HepG2 (cell line): ENCODE measurements at regions not wholly inside any gene's neighbourhood (a gene's known extent, or its start where the extent isn't known, plus 50 kb on each side); places are given as distances from the start of the nearest gene placed in this dataset.

Experiments
- ATAC-seq: fragments of 200-7000 bp; cut with Tn5 transposase; 3 replicates; pipeline ENCODE4 v1.9.1; 2020; ENCODE audit warnings: mild to moderate bottlenecking, moderate library complexity
- BruUV-seq: library from RNA; stranded (reverse); fragments of 400-500 nt; replicated peaks from 2 replicates; lab custom pipeline; 2021; lab: Mats Ljungman, UMichigan
- CTCF ChIA-PET: fragments of 300-600 bp; formaldehyde crosslinking; extraction: SDS; loops from one replicate; lab custom pipeline; 2021; ENCODE audit warnings: low total read pairs, inconsistent platforms, low intra/inter-chr PET ratio; lab: Yijun Ruan, JAX
- POLR2A ChIA-PET: fragments of 350-600 bp; sonication (Branson Sonifier 250); formaldehyde crosslinking; loops from one replicate; lab custom pipeline; 2020; ENCODE audit warnings: antibody characterized with exemption, inconsistent platforms; lab: Yijun Ruan, JAX
- DNase-seq: peaks from one replicate; pipeline ENCODE4 v3.0.0-alpha.2; 2015; ENCODE audit warnings: low spot score
- FAIRE-seq: peaks from 3 replicates; lab custom pipeline; 2011; peaks lifted over from hg19 to GRCh38; lab: Jason Lieb, UNC
- H2AFZ ChIP-seq: one replicate; pipeline ENCODE4 v1.6.1; 2011; ENCODE audit warnings: low read length, inconsistent platforms
- H3K27ac ChIP-seq: fragments of 300-600 bp; 3 replicates; pipeline ENCODE4 v1.8.0; 2011; ENCODE audit warnings: mixed run types, mild to moderate bottlenecking, mixed read lengths, low read length, inconsistent platforms; ENCODE audit not compliant: insufficient read depth; ENCODE audit errors: extremely low read length
- H3K27me3 ChIP-seq, 2 experiments: fragments of 200-600 bp in 1 of 2; 2 replicates in 1 of 2; 3 replicates in 1 of 2; pipeline versions ENCODE4 v1.6.0 to v1.8.0; 2011; ENCODE audit warnings: low read length in 2 of 2, mild to moderate bottlenecking in 2 of 2, moderate library complexity in 2 of 2, inconsistent platforms in 1 of 2; ENCODE audit not compliant: insufficient read depth in 2 of 2, control insufficient read depth in 1 of 2
- H3K36me3 ChIP-seq, 2 experiments: fragments of 200-600 bp in 1 of 2; replicated peaks in 1 of 2; 2 replicates in 1 of 2; 3 replicates in 1 of 2; pipeline versions ENCODE4 v1.5.1 to v1.8.0; 2011; ENCODE audit warnings: low read length in 2 of 2, inconsistent platforms in 1 of 2; ENCODE audit not compliant: insufficient read depth in 2 of 2, control insufficient read depth in 1 of 2
- H3K4me1 ChIP-seq: 2 replicates; pipeline ENCODE4 v1.5.1; 2012; ENCODE audit warnings: low read length, inconsistent platforms; ENCODE audit not compliant: insufficient read depth
- H3K4me2 ChIP-seq: 2 replicates; pipeline ENCODE4 v1.6.0; 2011; ENCODE audit warnings: low read depth, low read length, inconsistent platforms
- H3K4me3 ChIP-seq, 3 experiments: fragments of 200-600 bp in 1 of 3; sonication (generic), shearing (Covaris generic) in 1 of 3; replicated peaks in 1 of 3; 2 replicates each; pipeline ENCODE4 v1.5.1; 2011 to 2016; ENCODE audit warnings: low read length in 3 of 3, inconsistent platforms in 2 of 3, low read depth in 2 of 3, mild to moderate bottlenecking in 2 of 3, control low read depth in 1 of 3, mixed read lengths in 1 of 3; ENCODE audit not compliant: insufficient read depth in 1 of 3
- H3K79me2 ChIP-seq: one replicate; pipeline ENCODE4 v1.6.1; 2011; ENCODE audit warnings: low read length, inconsistent platforms; ENCODE audit not compliant: insufficient read depth
- H3K9ac ChIP-seq: 2 replicates; pipeline ENCODE4 v1.6.0; 2011; ENCODE audit warnings: mild to moderate bottlenecking, low read depth, low read length, inconsistent platforms; ENCODE audit not compliant: insufficient read depth
- H3K9me3 ChIP-seq: 2 replicates; pipeline ENCODE4 v1.5.1; 2012; ENCODE audit warnings: mild to moderate bottlenecking, low read length
- H4K20me1 ChIP-seq: 2 replicates; pipeline ENCODE4 v1.6.0; 2011; ENCODE audit warnings: inconsistent platforms, mild to moderate bottlenecking, low read length, moderate library complexity; ENCODE audit not compliant: insufficient read depth
- CBX1 ChIP-seq: IDR thresholded peaks from one replicate; pipeline ENCODE4 v1.6.1; 2016; ENCODE audit warnings: antibody characterized with exemption, low read depth
- EZH2 ChIP-seq: conservative IDR thresholded peaks from 2 replicates; pipeline ENCODE4 v1.6.1; 2012; ENCODE audit warnings: mild to moderate bottlenecking, low read depth, low read length, moderate library complexity
- FOXP1 ChIP-seq, 2 experiments: fragments of 450-650 bp in 1 of 2; IDR thresholded peaks; 2 replicates each; pipeline ENCODE4 v1.6.1; 2017 to 2018; ENCODE audit warnings: antibody characterized with exemption in 1 of 2
- KAT8 ChIP-seq: IDR thresholded peaks from 2 replicates; pipeline ENCODE4 v1.6.1; 2016; ENCODE audit warnings: missing genetic modification reagents, missing compliant biosample characterization
- MAFF ChIP-seq: IDR thresholded peaks from 2 replicates; pipeline ENCODE4 v1.6.1; 2011; ENCODE audit warnings: low read depth, low read length, improper control_type of control experiment
- MIER2 ChIP-seq: IDR thresholded peaks from 2 replicates; pipeline ENCODE4 v1.6.1; 2016; ENCODE audit warnings: missing biosample characterization, missing genetic modification reagents
- NFIB ChIP-seq: sonication (generic); formaldehyde crosslinking; IDR thresholded peaks from 2 replicates; pipeline ENCODE4 v1.9.0; 2021; ENCODE audit warnings: missing genetic modification reagents, mild to moderate bottlenecking, borderline replicate concordance
- POLR2AphosphoS2 ChIP-seq: IDR thresholded peaks from 2 replicates; pipeline ENCODE4 v1.6.1; 2011; ENCODE audit warnings: low read depth, low read length, improper control_type of control experiment
- SATB2 ChIP-seq: sonication (generic); formaldehyde crosslinking; IDR thresholded peaks from 2 replicates; pipeline ENCODE4 v1.5.0; 2020; ENCODE audit warnings: missing genetic modification reagents
- SPEN ChIP-seq: sonication (generic); formaldehyde crosslinking; IDR thresholded peaks from 2 replicates; pipeline ENCODE4 v1.5.1; 2020; ENCODE audit warnings: low read depth, mild to moderate bottlenecking, missing genetic modification reagents
- TAF1 ChIP-seq: sonication (generic); formaldehyde crosslinking; IDR thresholded peaks from 2 replicates; pipeline ENCODE4 v1.4.0; 2020; ENCODE audit warnings: missing genetic modification reagents
- TGIF2 ChIP-seq: IDR thresholded peaks from 2 replicates; pipeline ENCODE4 v1.6.1; 2016; ENCODE audit warnings: control low read depth, missing compliant biosample characterization
- ZBTB42 ChIP-seq: sonication (generic); formaldehyde crosslinking; IDR thresholded peaks from 2 replicates; pipeline ENCODE4 v1.5.0; 2020; ENCODE audit warnings: mild to moderate bottlenecking, missing genetic modification reagents
- ZFP1 ChIP-seq: IDR thresholded peaks from 2 replicates; pipeline ENCODE4 v1.6.1; 2016
- ZFP62 ChIP-seq: sonication (generic); formaldehyde crosslinking; IDR thresholded peaks from 2 replicates; pipeline ENCODE4 v1.4.0; 2020; ENCODE audit warnings: missing genetic modification reagents
- ZFX ChIP-seq: sonication (generic); formaldehyde crosslinking; IDR thresholded peaks from 2 replicates; pipeline ENCODE4 v1.4.0; 2020; ENCODE audit warnings: mild to moderate bottlenecking, low read depth, missing genetic modification reagents, moderate library complexity
- ZNF136 ChIP-seq: sonication (generic); formaldehyde crosslinking; IDR thresholded peaks from 2 replicates; pipeline ENCODE4 v1.8.1; 2022; ENCODE audit warnings: low read depth, mild to moderate bottlenecking, moderate library complexity, missing genetic modification reagents
- ZNF180 ChIP-seq: sonication (generic); formaldehyde crosslinking; IDR thresholded peaks from 2 replicates; pipeline ENCODE4 v1.4.0; 2020; ENCODE audit warnings: low read depth, missing genetic modification reagents, borderline replicate concordance
- ZNF292 ChIP-seq: sonication (generic); formaldehyde crosslinking; IDR thresholded peaks from 2 replicates; pipeline ENCODE4 v1.8.1; 2022; ENCODE audit warnings: mild to moderate bottlenecking, low read depth, missing genetic modification reagents, borderline replicate concordance
- ZNF33B ChIP-seq: sonication (generic); formaldehyde crosslinking; IDR thresholded peaks from 2 replicates; pipeline ENCODE4 v1.5.1; 2020; ENCODE audit warnings: mild to moderate bottlenecking, missing genetic modification reagents
- WGBS: methylation state at CpG from one replicate; pipeline ENCODE4 v1.1.6; 2017; ENCODE audit warnings: low lambda C conversion rate; 5-methylcytosine and 5-hydroxymethylcytosine counted together
- in situ Hi-C: cut with HindIII; loops from 2 replicates; pipeline ENCODE4 v1.10.0; 2017; ENCODE audit warnings: low pct_unique_long_range_greater_than_20kb; ENCODE audit not compliant: extremely low pct_ligation_motif_present
- intact Hi-C: fragments of 100-400 bp; cut with micrococcal nuclease; formaldehyde crosslinking; loops from one replicate; pipeline ENCODE4 v1.10.0; 2022; ENCODE audit not compliant: unreplicated experiment
- TF ChIP-seq, protein P1 (sequence below): sonication (generic); formaldehyde crosslinking; IDR thresholded peaks from 2 replicates; pipeline ENCODE4 v1.5.0; 2020; ENCODE audit warnings: mild to moderate bottlenecking, missing genetic modification reagents
- TF ChIP-seq, protein P2 (sequence below): sonication (generic); formaldehyde crosslinking; IDR thresholded peaks from 2 replicates; pipeline ENCODE4 v1.5.0; 2020; ENCODE audit warnings: missing genetic modification reagents, mild to moderate bottlenecking, borderline replicate concordance

DNA sequence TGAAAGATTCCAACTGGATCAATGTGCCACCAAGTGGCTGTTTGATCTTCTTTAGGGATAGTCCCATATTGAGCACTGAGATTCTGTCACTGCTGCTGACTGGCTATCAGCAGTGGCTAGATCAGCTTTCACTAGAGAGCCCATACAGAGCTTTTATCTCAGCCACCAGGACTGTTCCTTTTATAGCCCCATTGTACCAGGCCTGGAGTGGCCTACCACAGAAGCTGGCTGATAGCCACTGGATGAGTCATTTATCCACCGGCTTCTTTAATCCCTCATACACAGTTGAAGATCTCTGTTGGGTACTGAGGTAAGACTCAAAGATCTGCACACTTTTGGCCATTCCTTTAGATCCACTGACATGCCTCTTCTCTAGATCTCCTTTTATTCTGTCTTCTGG, 1101.1 kb downstream of the SORCS3 start:
- peaks cover 37% of the 10 kb centered on the region for H3K9me3 ChIP-seq
- DNase-seq (no peak), ATAC-seq (no peak), FAIRE-seq (no peak)
- whole genome bisulfite sequencing: 0% methylated on average over 1 of the region's 1 CpG
- TF ChIP-seq MIER2 (CRISPR knock-in tag) (no peak), EZH2 (no peak), TAF1 (CRISPR knock-in tag) (no peak), ZNF292 (CRISPR knock-in tag) (no peak), ZNF33B (no peak), KAT8 (CRISPR knock-in tag) (no peak), ZFX (CRISPR knock-in tag) (no peak), SATB2 (CRISPR knock-in tag) (no peak), FOXP1 (IDR thresholded peaks at IDR 0.05) (no peak), FOXP1 (CRISPR knock-in tag; IDR thresholded peaks at IDR 0.05) (no peak), TGIF2 (CRISPR knock-in tag) (no peak), ZBTB42 (CRISPR knock-in tag) (no peak), ZNF136 (no peak)
- no peaks in the 10 kb centered on the region for H3K27me3 ChIP-seq
- H3K4me2 ChIP-seq: no peak overlapping the region
- no peaks in the 10 kb centered on the region for H3K4me1 ChIP-seq
- no peak overlapping the region for H3K27ac ChIP-seq
- no peak overlapping the region for H3K9ac ChIP-seq
- no peak overlapping the region for H2AFZ ChIP-seq
- ChIA-PET POLR2A (no interaction called here), CTCF (no interaction called here)
- H3K36me3 ChIP-seq: no peaks in the 10 kb centered on the region
- H3K79me2 ChIP-seq: no peaks in the 10 kb centered on the region
- in situ Hi-C loops (no loop called here), intact Hi-C loops (no loop called here)
- no peak overlapping the region for H3K4me3 ChIP-seq
- H4K20me1 ChIP-seq: no peaks in the 10 kb centered on the region
- no TSS peak for BruUV-seq

DNA sequence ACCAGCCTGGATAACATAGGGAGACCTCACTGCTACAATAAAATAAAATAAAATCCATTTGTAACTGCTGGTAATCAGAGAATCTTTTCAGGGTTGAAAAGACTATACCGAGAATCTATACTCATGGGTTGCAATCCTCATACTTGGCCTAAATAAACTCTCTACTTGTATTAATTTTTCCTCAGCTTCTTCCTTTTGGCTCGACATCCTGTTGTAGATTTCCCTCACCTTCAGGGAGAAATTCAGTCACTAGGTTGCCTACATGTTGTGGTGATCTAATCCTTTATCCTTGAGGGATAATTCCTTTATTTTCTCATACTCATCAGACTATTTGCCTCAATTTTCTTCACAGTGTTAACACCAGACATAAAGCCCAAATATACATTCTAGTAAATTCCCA, 1093.4 kb downstream of the SORCS3 start:
- DNase-seq: no peak
- FAIRE-seq: no peak
- H3K27me3 ChIP-seq: no peaks in the 10 kb centered on the region
- BruUV-seq: no TSS peak
- H3K27ac ChIP-seq: no peak overlapping the region
- CTCF ChIA-PET: no interaction called here
- no peaks in the 10 kb centered on the region for H3K36me3 ChIP-seq
- H2AFZ ChIP-seq: no peak overlapping the region
- no peaks in the 10 kb centered on the region for H3K4me1 ChIP-seq
- H3K9me3 ChIP-seq: peaks cover 37% of the 10 kb centered on the region
- H3K79me2 ChIP-seq: no peaks in the 10 kb centered on the region
- intact Hi-C loops: no loop called here
- no peak overlapping the region for H3K4me2 ChIP-seq
- H3K9ac ChIP-seq: no peak overlapping the region
- in situ Hi-C loops: no loop called here
- ATAC-seq: no peak
- POLR2A ChIA-PET: no interaction called here
- no peaks in the 10 kb centered on the region for H4K20me1 ChIP-seq
- H3K4me3 ChIP-seq: no peak overlapping the region
- 5% methylated on average over 2 of the region's 2 CpGs for WGBS
- TF ChIP-seq SPEN (CRISPR knock-in tag): no peak
- no peak for TF ChIP-seq ZFP1 (CRISPR knock-in tag)
- TF ChIP-seq NFIB (CRISPR knock-in tag): no peak
- TF ChIP-seq, protein P1, sequence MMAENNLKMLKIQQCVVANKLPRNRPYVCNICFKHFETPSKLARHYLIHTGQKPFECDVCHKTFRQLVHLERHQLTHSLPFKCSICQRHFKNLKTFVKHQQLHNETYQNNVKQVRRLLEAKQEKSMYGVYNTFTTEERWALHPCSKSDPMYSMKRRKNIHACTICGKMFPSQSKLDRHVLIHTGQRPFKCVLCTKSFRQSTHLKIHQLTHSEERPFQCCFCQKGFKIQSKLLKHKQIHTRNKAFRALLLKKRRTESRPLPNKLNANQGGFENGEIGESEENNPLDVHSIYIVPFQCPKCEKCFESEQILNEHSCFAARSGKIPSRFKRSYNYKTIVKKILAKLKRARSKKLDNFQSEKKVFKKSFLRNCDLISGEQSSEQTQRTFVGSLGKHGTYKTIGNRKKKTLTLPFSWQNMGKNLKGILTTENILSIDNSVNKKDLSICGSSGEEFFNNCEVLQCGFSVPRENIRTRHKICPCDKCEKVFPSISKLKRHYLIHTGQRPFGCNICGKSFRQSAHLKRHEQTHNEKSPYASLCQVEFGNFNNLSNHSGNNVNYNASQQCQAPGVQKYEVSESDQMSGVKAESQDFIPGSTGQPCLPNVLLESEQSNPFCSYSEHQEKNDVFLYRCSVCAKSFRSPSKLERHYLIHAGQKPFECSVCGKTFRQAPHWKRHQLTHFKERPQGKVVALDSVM: no peak
- TF ChIP-seq ZNF180: no peak
- TF ChIP-seq POLR2AphosphoS2: no peak
- TF ChIP-seq, protein P2, sequence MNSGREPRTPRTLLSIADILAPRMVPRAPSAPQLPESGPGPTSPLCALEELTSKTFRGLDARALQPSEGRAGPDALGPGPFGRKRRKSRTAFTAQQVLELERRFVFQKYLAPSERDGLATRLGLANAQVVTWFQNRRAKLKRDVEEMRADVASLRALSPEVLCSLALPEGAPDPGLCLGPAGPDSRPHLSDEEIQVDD (CRISPR knock-in tag): no peak
- no peak for TF ChIP-seq CBX1
- TF ChIP-seq ZFP62 (CRISPR knock-in tag): no peak
- TF ChIP-seq MAFF: no peak
